CD4-positive, alpha-beta memory T cell (primary cell): ENCODE measurements at regions not wholly inside any gene's neighbourhood (a gene's known extent, or its start where the extent isn't known, plus 50 kb on each side); places are given as distances from the start of the nearest gene placed in this dataset.

Experiments used
- CTCF ChIA-PET: fragments of 350-600 bp; sonication (Branson Sonifier 250); formaldehyde crosslinking; loops from one replicate; lab custom pipeline; 2021; ENCODE audit warnings: inconsistent platforms; ENCODE audit not compliant: partially characterized antibody; lab: Charles Lee
- POLR2A ChIA-PET: fragments of 350-600 bp; sonication (Branson Sonifier 250); formaldehyde crosslinking; loops from one replicate; lab custom pipeline; 2021; ENCODE audit not compliant: partially characterized antibody; lab: Charles Lee
- DNase-seq, 5 donors: peaks; one replicate each; pipeline versions ENCODE4 v3.0.0 to v3.0.0-alpha.2; 2020 to 2022; ENCODE audit warnings: mixed read lengths in 1 of 5
- H3K27ac ChIP-seq: one replicate; pipeline ENCODE4 v1.7.0; 2013; ENCODE audit warnings: low read depth, low read length
- H3K27me3 ChIP-seq: 2 replicates; pipeline ENCODE4 v1.7.0; 2013; ENCODE audit warnings: mild to moderate bottlenecking, low read length, moderate library complexity; ENCODE audit not compliant: insufficient read depth
- H3K36me3 ChIP-seq: 2 replicates; pipeline ENCODE4 v1.7.0; 2013; ENCODE audit warnings: mild to moderate bottlenecking, low read length, moderate library complexity; ENCODE audit not compliant: insufficient read depth
- H3K4me1 ChIP-seq: 2 replicates; pipeline ENCODE4 v1.7.0; 2013; ENCODE audit warnings: mild to moderate bottlenecking, low read length, moderate library complexity; ENCODE audit not compliant: insufficient read depth
- H3K4me3 ChIP-seq, 2 donors: one replicate each; pipeline ENCODE4 v1.7.0; 2013; ENCODE audit warnings: low read length in 2 of 2, mild to moderate bottlenecking in 1 of 2
- H3K9me3 ChIP-seq, 2 donors: one replicate each; pipeline ENCODE4 v1.7.0; 2013; ENCODE audit warnings: low read length in 2 of 2, control low read depth in 1 of 2; ENCODE audit not compliant: control insufficient read depth in 1 of 2
- H3K27ac Mint-ChIP-seq, 7 donors: one replicate each; pipeline ENCODE4 v1.8.0; 2020 to 2021; ENCODE audit warnings: mixed read lengths in 7 of 7, mild to moderate bottlenecking in 6 of 7, inconsistent platforms in 3 of 7, moderate library complexity in 3 of 7
- H3K27me3 Mint-ChIP-seq, 2 donors: one replicate each; pipeline ENCODE4 v1.8.0; 2020 to 2021; ENCODE audit warnings: mixed read lengths in 2 of 2
- H3K36me3 Mint-ChIP-seq, 2 donors: one replicate each; pipeline ENCODE4 v1.8.0; 2020 to 2021; ENCODE audit warnings: mixed read lengths in 2 of 2, inconsistent platforms in 1 of 2, mild to moderate bottlenecking in 1 of 2
- H3K4me1 Mint-ChIP-seq, 4 donors: one replicate each; pipeline ENCODE4 v1.8.0; 2020 to 2021; ENCODE audit warnings: mixed read lengths in 4 of 4, mild to moderate bottlenecking in 1 of 4
- H3K4me3 Mint-ChIP-seq, 8 donors: one replicate each; pipeline ENCODE4 v1.8.0; 2020 to 2021; ENCODE audit warnings: mixed read lengths in 8 of 8, mild to moderate bottlenecking in 7 of 8, moderate library complexity in 6 of 8, inconsistent platforms in 3 of 8
- H3K9me3 Mint-ChIP-seq, 8 donors: one replicate each; pipeline ENCODE4 v1.8.0; 2020 to 2021; ENCODE audit warnings: mixed read lengths in 8 of 8, mild to moderate bottlenecking in 5 of 8, inconsistent platforms in 3 of 8, moderate library complexity in 1 of 8
- intact Hi-C: fragments of 100-400 bp; cut with micrococcal nuclease; formaldehyde crosslinking; loops from one replicate; pipeline ENCODE4 v1.15.1; 2023

GRCh38 chr17:62902531-62903220 lies 63.4 kb upstream of the TANC2 start:
- Histone ChIP-seq H3K9me3 (no peaks in the 10 kb centered on the region), H3K27ac (no peak overlapping the region), H3K36me3 (no peaks in the 10 kb centered on the region), H3K27me3 (no peaks in the 10 kb centered on the region), H3K4me3 (no peak overlapping the region), H3K4me1 (no peaks in the 10 kb centered on the region)
- DNase-seq, result no peak
- Mint-ChIP-seq H3K27me3 (peaks cover 7 to 9% of the 10 kb centered on the region in 2 donors), H3K9me3 (peaks cover 0 to 2% (median 0%) of the 10 kb centered on the region in 8 donors), H3K4me3 (no peak overlapping the region), H3K27ac (peak overlapping the region in 2 of 7 donors; percentile 29 to 49), H3K4me1 (no peaks in the 10 kb centered on the region), H3K36me3 (no peaks in the 10 kb centered on the region)
- intact Hi-C loops, result no loop called here
- ChIA-PET POLR2A (no interaction called here), CTCF (no interaction called here)

- H3K27me3 Mint-ChIP-seq, result peaks cover 11 to 12% of the 10 kb centered on the region in 2 donors
- no peaks in the 10 kb centered on the region for H3K36me3 Mint-ChIP-seq
- H3K4me1 Mint-ChIP-seq, result no peaks in the 10 kb centered on the region
- Histone ChIP-seq H3K9me3 (no peaks in the 10 kb centered on the region), H3K4me1 (no peaks in the 10 kb centered on the region), H3K27me3 (no peaks in the 10 kb centered on the region), H3K4me3 (no peak overlapping the region), H3K27ac (no peak overlapping the region), H3K36me3 (no peaks in the 10 kb centered on the region)
- ChIA-PET CTCF (no interaction called here), POLR2A (no interaction called here)
- no peak overlapping the region for H3K4me3 Mint-ChIP-seq
- no peaks in the 10 kb centered on the region for H3K9me3 Mint-ChIP-seq
- no peak overlapping the region for H3K27ac Mint-ChIP-seq
- no peak for DNase-seq
- intact Hi-C loops, result no loop called here
Measured at GRCh38 chr17:62901544-62901943, 64.5 kb upstream of the TANC2 start.

- no peak for DNase-seq
- ChIA-PET POLR2A (no interaction called here), CTCF (no interaction called here)
- H3K4me1 Mint-ChIP-seq, result no peaks in the 10 kb centered on the region
- intact Hi-C loops, result no loop called here
- Histone ChIP-seq H3K4me3 (no peak overlapping the region), H3K36me3 (no peaks in the 10 kb centered on the region), H3K27me3 (no peaks in the 10 kb centered on the region), H3K9me3 (no peaks in the 10 kb centered on the region), H3K27ac (no peak overlapping the region), H3K4me1 (no peaks in the 10 kb centered on the region)
- no peak overlapping the region for H3K4me3 Mint-ChIP-seq
- no peak overlapping the region for H3K27ac Mint-ChIP-seq
- H3K9me3 Mint-ChIP-seq, result no peaks in the 10 kb centered on the region
- no peaks in the 10 kb centered on the region for H3K36me3 Mint-ChIP-seq
- H3K27me3 Mint-ChIP-seq, result peaks cover 12 to 13% of the 10 kb centered on the region in 2 donors
Measured at GRCh38 chr17:62900096-62900495, 65.9 kb upstream of the TANC2 start.

GRCh38 chr17:62899361-62899760 lies 66.7 kb upstream of the TANC2 start:
- no peak for DNase-seq
- H3K4me3 ChIP-seq, result no peak overlapping the region
- H3K9me3 ChIP-seq, result no peaks in the 10 kb centered on the region
- H3K4me1 ChIP-seq, result no peaks in the 10 kb centered on the region
- H3K9me3 Mint-ChIP-seq, result no peaks in the 10 kb centered on the region
- ChIA-PET POLR2A (no interaction called here), CTCF (no interaction called here)
- no peak overlapping the region for H3K27ac Mint-ChIP-seq
- no peaks in the 10 kb centered on the region for H3K36me3 Mint-ChIP-seq
- H3K36me3 ChIP-seq, result no peaks in the 10 kb centered on the region
- H3K27me3 ChIP-seq, result no peaks in the 10 kb centered on the region
- H3K4me3 Mint-ChIP-seq, result no peak overlapping the region
- H3K27me3 Mint-ChIP-seq, result peaks cover 12 to 13% of the 10 kb centered on the region in 2 donors
- intact Hi-C loops, result no loop called here
- no peaks in the 10 kb centered on the region for H3K4me1 Mint-ChIP-seq
- no peak overlapping the region for H3K27ac ChIP-seq

GRCh38 chr17:62898239-62898864 lies 67.7 kb upstream of the TANC2 start:
- intact Hi-C loops, result no loop called here
- Mint-ChIP-seq H3K27ac (no peak overlapping the region), H3K4me3 (no peak overlapping the region), H3K4me1 (peaks cover 0 to 5% (median 0%) of the 10 kb centered on the region in 4 donors), H3K9me3 (no peaks in the 10 kb centered on the region), H3K27me3 (peaks cover 12 to 13% of the 10 kb centered on the region in 2 donors), H3K36me3 (no peaks in the 10 kb centered on the region)
- no peaks in the 10 kb centered on the region for H3K36me3 ChIP-seq
- DNase-seq, result no peak
- no peaks in the 10 kb centered on the region for H3K9me3 ChIP-seq
- H3K4me3 ChIP-seq, result no peak overlapping the region
- H3K27me3 ChIP-seq, result no peaks in the 10 kb centered on the region
- ChIA-PET CTCF (no interaction called here), POLR2A (no interaction called here)
- H3K4me1 ChIP-seq, result no peaks in the 10 kb centered on the region
- H3K27ac ChIP-seq, result no peak overlapping the region

- H3K9me3 Mint-ChIP-seq, result no peaks in the 10 kb centered on the region
- peaks cover 8 to 12% of the 10 kb centered on the region in 2 donors for H3K27me3 Mint-ChIP-seq
- no peaks in the 10 kb centered on the region for H3K4me1 ChIP-seq
- ChIA-PET CTCF (no interaction called here), POLR2A (no interaction called here)
- no peak overlapping the region for H3K27ac ChIP-seq
- no peak overlapping the region for H3K4me3 ChIP-seq
- intact Hi-C loops, result no loop called here
- no peak overlapping the region for H3K4me3 Mint-ChIP-seq
- no peak for DNase-seq
- H3K27ac Mint-ChIP-seq, result no peak overlapping the region
- H3K4me1 Mint-ChIP-seq, result peaks cover 0 to 11% (median 4%) of the 10 kb centered on the region in 4 donors
- H3K36me3 Mint-ChIP-seq, result no peaks in the 10 kb centered on the region
- H3K9me3 ChIP-seq, result no peaks in the 10 kb centered on the region
- H3K36me3 ChIP-seq, result no peaks in the 10 kb centered on the region
- no peaks in the 10 kb centered on the region for H3K27me3 ChIP-seq
Measured at GRCh38 chr17:62897706-62898105, 68.3 kb upstream of the TANC2 start.

GRCh38 chr17:62895320-62896301 lies 70.4 kb upstream of the TANC2 start:
- no peaks in the 10 kb centered on the region for H3K27me3 ChIP-seq
- CTCF ChIA-PET, result interaction anchor here (1.4 kb wide), 1 partner anchor 9 kb away, joined by 3 read pairs; no protein-coding TSS in a partner anchor
- H3K36me3 ChIP-seq, result no peaks in the 10 kb centered on the region
- H3K27ac ChIP-seq, result no peak overlapping the region
- no peak for DNase-seq
- no peaks in the 10 kb centered on the region for H3K36me3 Mint-ChIP-seq
- H3K4me3 Mint-ChIP-seq, result no peak overlapping the region
- peaks cover 8 to 9% of the 10 kb centered on the region in 2 donors for H3K27me3 Mint-ChIP-seq
- no peak overlapping the region for H3K4me3 ChIP-seq
- H3K4me1 ChIP-seq, result no peaks in the 10 kb centered on the region
- no peak overlapping the region for H3K27ac Mint-ChIP-seq
- H3K9me3 ChIP-seq, result no peaks in the 10 kb centered on the region
- H3K4me1 Mint-ChIP-seq, result peaks cover 0 to 15% (median 6%) of the 10 kb centered on the region in 4 donors
- intact Hi-C loops, result no loop called here
- POLR2A ChIA-PET, result no interaction called here
- no peaks in the 10 kb centered on the region for H3K9me3 Mint-ChIP-seq
